OCI-LY3 (cell line): ENCODE measurements at regions not wholly inside any gene's neighbourhood (a gene's known extent, or its start where the extent isn't known, plus 50 kb on each side); places are given as distances from the start of the nearest gene placed in this dataset.

Source experiments
- H2AFZ ChIP-seq: fragments of 200-600, 300-600 bp; shearing (Covaris generic); 2 replicates; pipeline ENCODE4 v1.6.0; 2014; ENCODE audit warnings: antibody characterized with exemption, low read depth, low read length
- H3K27ac ChIP-seq: fragments of 200-600, 300-600 bp; sonication (generic); 2 replicates; pipeline ENCODE4 v1.5.1; 2014; ENCODE audit warnings: mild to moderate bottlenecking, low read length, moderate library complexity, mixed read lengths
- H3K27me3 ChIP-seq: fragments of 200-600, 300-600 bp; sonication (generic); 2 replicates; pipeline ENCODE4 v1.6.1; 2014; ENCODE audit warnings: low read depth, low read length, mixed read lengths
- H3K36me3 ChIP-seq: fragments of 200-600, 300-600 bp; sonication (generic); replicated peaks from 2 replicates; pipeline ENCODE3; 2014; ENCODE audit warnings: low read depth, low read length, mixed read lengths
- H3K4me1 ChIP-seq: fragments of 300-600, 200-600 bp; sonication (generic); 2 replicates; pipeline ENCODE4 v1.6.1; 2014; ENCODE audit warnings: low read length, mixed read lengths
- H3K4me2 ChIP-seq: fragments of 200-600, 300-600 bp; sonication (generic); 2 replicates; pipeline ENCODE4 v1.6.1; 2014; ENCODE audit warnings: low read length, mixed read lengths
- H3K4me3 ChIP-seq: fragments of 300-600, 200-600 bp; sonication (generic); 2 replicates; pipeline ENCODE4 v1.5.1; 2014; ENCODE audit warnings: antibody characterized with exemption, mild to moderate bottlenecking, low read length, moderate library complexity
- H3K79me2 ChIP-seq: fragments of 300-600, 200-600 bp; shearing (Covaris generic); 2 replicates; pipeline ENCODE4 v1.6.1; 2014; ENCODE audit warnings: mild to moderate bottlenecking, low read length, mixed read lengths
- H3K9ac ChIP-seq: fragments of 300-600, 200-600 bp; shearing (Covaris generic); 2 replicates; pipeline ENCODE4 v1.6.0; 2014; ENCODE audit warnings: mild to moderate bottlenecking, low read length, moderate library complexity
- H3K9me3 ChIP-seq: fragments of 200-600, 300-600 bp; shearing (Covaris generic); 2 replicates; pipeline ENCODE4 v1.6.1; 2014; ENCODE audit warnings: low read length, mixed read lengths; ENCODE audit not compliant: insufficient read depth
- H4K20me1 ChIP-seq: fragments of 200-600, 300-600 bp; sonication (generic); 2 replicates; pipeline ENCODE4 v1.6.1; 2016; ENCODE audit warnings: low read length, mixed read lengths; ENCODE audit not compliant: insufficient read depth
- CTCF ChIP-seq: fragments of 200-600, 300-600 bp; sonication (generic); IDR thresholded peaks from 2 replicates; pipeline ENCODE4 v1.5.1; 2014; ENCODE audit warnings: antibody characterized with exemption, low read length, low read depth
- EZH2phosphoT487 ChIP-seq: fragments of 200-600 bp; shearing (Covaris generic); IDR thresholded peaks from 2 replicates; pipeline ENCODE4 v1.6.1; 2018; ENCODE audit warnings: antibody characterized with exemption, mixed run types, low read depth

GRCh38 chr6:153778216-153778615, 260.8 kb upstream of the OPRM1 start:
- H3K9me3 ChIP-seq: no peaks in the 10 kb centered on the region
- H3K27me3 ChIP-seq: no peaks in the 10 kb centered on the region
- no peak overlapping the region for H3K27ac ChIP-seq
- TF ChIP-seq EZH2phosphoT487 (no peak), CTCF (no peak)
- no peak overlapping the region for H3K4me3 ChIP-seq
- H3K4me1 ChIP-seq: no peaks in the 10 kb centered on the region
- H2AFZ ChIP-seq: no peak overlapping the region
- no peaks in the 10 kb centered on the region for H3K36me3 ChIP-seq
- no peaks in the 10 kb centered on the region for H3K79me2 ChIP-seq
- no peak overlapping the region for H3K4me2 ChIP-seq
- no peak overlapping the region for H3K9ac ChIP-seq
- H4K20me1 ChIP-seq: no peaks in the 10 kb centered on the region

- Histone ChIP-seq H3K36me3 (no peaks in the 10 kb centered on the region), H3K9me3 (no peaks in the 10 kb centered on the region), H4K20me1 (no peaks in the 10 kb centered on the region), H3K27ac (no peak overlapping the region), H3K4me2 (no peak overlapping the region), H3K9ac (no peak overlapping the region), H3K79me2 (no peaks in the 10 kb centered on the region), H3K4me3 (no peak overlapping the region), H2AFZ (no peak overlapping the region), H3K4me1 (no peaks in the 10 kb centered on the region), H3K27me3 (no peaks in the 10 kb centered on the region)
- TF ChIP-seq CTCF (no peak), EZH2phosphoT487 (no peak)
Measured at GRCh38 chr6:153771577-153771976, 267.5 kb upstream of the OPRM1 start.

GRCh38 chr6:153767127-153767526, 271.9 kb upstream of the OPRM1 start:
- no peaks in the 10 kb centered on the region for H3K79me2 ChIP-seq
- H3K27me3 ChIP-seq: no peaks in the 10 kb centered on the region
- H4K20me1 ChIP-seq: no peaks in the 10 kb centered on the region
- H3K4me1 ChIP-seq: no peaks in the 10 kb centered on the region
- H3K9me3 ChIP-seq: no peaks in the 10 kb centered on the region
- no peak overlapping the region for H3K4me3 ChIP-seq
- TF ChIP-seq CTCF (no peak), EZH2phosphoT487 (no peak)
- H3K9ac ChIP-seq: no peak overlapping the region
- H3K4me2 ChIP-seq: no peak overlapping the region
- no peak overlapping the region for H2AFZ ChIP-seq
- no peak overlapping the region for H3K27ac ChIP-seq
- no peaks in the 10 kb centered on the region for H3K36me3 ChIP-seq

GRCh38 chr6:153758516-153758915, 280.5 kb upstream of the OPRM1 start:
- Histone ChIP-seq H3K36me3 (no peaks in the 10 kb centered on the region), H2AFZ (no peak overlapping the region), H3K27ac (no peak overlapping the region), H3K4me2 (no peak overlapping the region), H3K4me3 (no peak overlapping the region), H3K9ac (no peak overlapping the region), H4K20me1 (no peaks in the 10 kb centered on the region), H3K9me3 (no peaks in the 10 kb centered on the region), H3K4me1 (no peaks in the 10 kb centered on the region), H3K79me2 (no peaks in the 10 kb centered on the region), H3K27me3 (no peaks in the 10 kb centered on the region)
- TF ChIP-seq EZH2phosphoT487: no peak
- no peak for TF ChIP-seq CTCF
